ENCODE measurements at regions not wholly inside any gene's neighbourhood (a gene's known extent, or its start where the extent isn't known, plus 50 kb on each side); places are given as distances from the start of the nearest gene placed in this dataset.

DNA sequence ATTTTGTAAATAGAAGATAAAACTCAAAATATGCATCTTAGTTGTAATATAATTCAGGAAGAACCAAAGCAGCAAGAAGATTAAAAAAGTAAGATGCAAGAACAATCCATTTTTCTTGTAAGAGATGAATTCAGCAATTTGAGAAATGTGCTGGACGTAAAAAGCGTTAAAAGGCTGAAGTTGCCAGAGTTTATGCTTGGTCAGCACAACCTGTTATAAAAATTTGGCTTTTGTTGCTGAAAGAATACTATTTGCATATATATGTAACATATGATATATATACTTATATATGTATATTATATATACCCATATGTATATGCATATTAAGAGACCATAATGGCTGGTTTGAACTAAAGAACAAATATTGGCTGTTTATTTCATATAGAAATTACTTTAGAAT lies 449.6 kb upstream of the FAM241A start:
- TF ChIP-seq, protein P1, sequence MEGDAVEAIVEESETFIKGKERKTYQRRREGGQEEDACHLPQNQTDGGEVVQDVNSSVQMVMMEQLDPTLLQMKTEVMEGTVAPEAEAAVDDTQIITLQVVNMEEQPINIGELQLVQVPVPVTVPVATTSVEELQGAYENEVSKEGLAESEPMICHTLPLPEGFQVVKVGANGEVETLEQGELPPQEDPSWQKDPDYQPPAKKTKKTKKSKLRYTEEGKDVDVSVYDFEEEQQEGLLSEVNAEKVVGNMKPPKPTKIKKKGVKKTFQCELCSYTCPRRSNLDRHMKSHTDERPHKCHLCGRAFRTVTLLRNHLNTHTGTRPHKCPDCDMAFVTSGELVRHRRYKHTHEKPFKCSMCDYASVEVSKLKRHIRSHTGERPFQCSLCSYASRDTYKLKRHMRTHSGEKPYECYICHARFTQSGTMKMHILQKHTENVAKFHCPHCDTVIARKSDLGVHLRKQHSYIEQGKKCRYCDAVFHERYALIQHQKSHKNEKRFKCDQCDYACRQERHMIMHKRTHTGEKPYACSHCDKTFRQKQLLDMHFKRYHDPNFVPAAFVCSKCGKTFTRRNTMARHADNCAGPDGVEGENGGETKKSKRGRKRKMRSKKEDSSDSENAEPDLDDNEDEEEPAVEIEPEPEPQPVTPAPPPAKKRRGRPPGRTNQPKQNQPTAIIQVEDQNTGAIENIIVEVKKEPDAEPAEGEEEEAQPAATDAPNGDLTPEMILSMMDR (IDR thresholded peaks at IDR 0.05; ENCODE audit: insufficient read depth, low read length, poor library complexity, severe bottlenecking) = no peak
- no peak for TF ChIP-seq EZH2phosphoT487 (conservative IDR thresholded peaks at IDR 0.05; ENCODE audit: low read length)
